Fibroblast of lung (primary cell): ENCODE measurements at regions not wholly inside any gene's neighbourhood (a gene's known extent, or its start where the extent isn't known, plus 50 kb on each side); places are given as distances from the start of the nearest gene placed in this dataset.

Source experiments
- DNase-seq, 2 donors: peaks; one replicate each; pipeline versions ENCODE4 v3.0.0 to v3.0.0-alpha.2; 2010; ENCODE audit warnings: low read depth in 2 of 2
- H2AFZ ChIP-seq: 2 replicates; pipeline ENCODE4 v1.5.1; 2012; ENCODE audit warnings: low read length, control low read depth, inconsistent platforms
- H3K27ac ChIP-seq: 2 replicates; pipeline ENCODE4 v1.5.1; 2011; ENCODE audit warnings: low read length, control low read depth; ENCODE audit not compliant: insufficient read depth
- H3K27me3 ChIP-seq: 2 replicates; pipeline ENCODE4 v1.5.1; 2011; ENCODE audit warnings: mild to moderate bottlenecking, low read length; ENCODE audit not compliant: control insufficient read depth, insufficient read depth
- H3K36me3 ChIP-seq: 2 replicates; pipeline ENCODE4 v1.5.1; 2011; ENCODE audit warnings: low read length; ENCODE audit not compliant: control insufficient read depth, insufficient read depth
- H3K4me1 ChIP-seq: 2 replicates; pipeline ENCODE4 v1.5.1; 2011; ENCODE audit warnings: low read length; ENCODE audit not compliant: control insufficient read depth, insufficient read depth; ENCODE audit errors: extremely low read depth
- H3K4me2 ChIP-seq: 2 replicates; pipeline ENCODE4 v1.5.1; 2011; ENCODE audit warnings: low read length, control low read depth; ENCODE audit not compliant: insufficient read depth; ENCODE audit errors: extremely low read depth
- H3K4me3 ChIP-seq, 4 experiments: fragments of 200-600 bp in 1 of 4; sonication (generic) in 1 of 4; replicated peaks in 1 of 4; 2 replicates each; pipeline ENCODE4 v1.5.1; 2011 to 2016; ENCODE audit warnings: low read length in 4 of 4, low read depth in 3 of 4, mild to moderate bottlenecking in 3 of 4, control low read depth in 2 of 4, inconsistent platforms in 1 of 4, mixed read lengths in 1 of 4; ENCODE audit not compliant: insufficient read depth in 1 of 4; ENCODE audit errors: control extremely low read depth in 1 of 4
- H3K79me2 ChIP-seq: 2 replicates; pipeline ENCODE4 v1.5.1; 2012; ENCODE audit warnings: mild to moderate bottlenecking, low read length, inconsistent platforms; ENCODE audit not compliant: control insufficient read depth, insufficient read depth
- H3K9ac ChIP-seq: 2 replicates; pipeline ENCODE4 v1.5.1; 2011; ENCODE audit warnings: mild to moderate bottlenecking, low read length, control low read depth; ENCODE audit not compliant: insufficient read depth
- H3K9me3 ChIP-seq: 2 replicates; pipeline ENCODE4 v1.5.1; 2012; ENCODE audit warnings: low read depth, low read length; ENCODE audit not compliant: control insufficient read depth, insufficient read depth
- H4K20me1 ChIP-seq: 2 replicates; pipeline ENCODE4 v1.5.1; 2011; ENCODE audit warnings: low read length; ENCODE audit not compliant: control insufficient read depth, insufficient read depth; ENCODE audit errors: extremely low read depth
- CTCF ChIP-seq, 2 donors: IDR thresholded peaks in 1 of 2; conservative IDR thresholded peaks in 1 of 2; 1 replicate in 1 of 2; 2 replicates in 1 of 2; pipeline ENCODE4 v1.5.1; 2011 to 2012; ENCODE audit warnings: low read length in 2 of 2, control low read depth in 1 of 2, inconsistent platforms in 1 of 2, low read depth in 1 of 2, mild to moderate bottlenecking in 1 of 2
- EZH2 ChIP-seq: IDR thresholded peaks from 2 replicates; pipeline ENCODE4 v1.5.1; 2012; ENCODE audit warnings: low read length, control low read depth, mild to moderate bottlenecking; ENCODE audit errors: missing control alignments

DNA sequence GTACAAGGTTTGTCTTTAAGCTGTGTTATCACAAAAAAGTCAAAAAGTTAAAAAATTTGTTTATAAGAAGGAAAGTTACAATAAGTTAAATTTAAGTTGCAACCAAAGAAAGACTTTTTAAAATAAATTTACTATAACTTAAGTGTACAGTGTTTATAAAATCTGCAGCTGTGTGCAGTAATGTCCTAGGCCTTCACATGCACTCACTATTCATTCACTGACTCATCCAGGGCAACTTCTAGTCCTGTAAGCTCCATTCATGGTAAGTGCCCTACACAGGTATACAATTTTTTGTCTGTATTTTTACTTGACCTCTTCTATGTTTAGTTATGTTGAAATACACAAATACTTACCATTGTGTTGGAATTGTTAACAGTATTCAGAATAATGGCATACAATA lies 667.9 kb upstream of the SLITRK5 start:
- TF ChIP-seq CTCF (conservative IDR thresholded peaks at IDR 0.05 in 1 of 2, IDR thresholded peaks at IDR 0.05 in 1 of 2; ENCODE audit: low read depth in 1 of 2, low read length in 2 of 2) (no peak), EZH2 (no peak)
- H4K20me1 ChIP-seq = no peaks in the 10 kb centered on the region
- H3K27me3 ChIP-seq = no peaks in the 10 kb centered on the region
- DNase-seq = peak in 1 of 2 donors; percentile 28
- H3K79me2 ChIP-seq = no peaks in the 10 kb centered on the region
- H3K36me3 ChIP-seq = no peaks in the 10 kb centered on the region
- H3K9me3 ChIP-seq = no peaks in the 10 kb centered on the region
- H3K9ac ChIP-seq = no peak overlapping the region
- no peak overlapping the region for H3K27ac ChIP-seq
- H3K4me2 ChIP-seq = no peak overlapping the region
- no peak overlapping the region for H2AFZ ChIP-seq
- no peak overlapping the region for H3K4me3 ChIP-seq
- no peaks in the 10 kb centered on the region for H3K4me1 ChIP-seq

DNA sequence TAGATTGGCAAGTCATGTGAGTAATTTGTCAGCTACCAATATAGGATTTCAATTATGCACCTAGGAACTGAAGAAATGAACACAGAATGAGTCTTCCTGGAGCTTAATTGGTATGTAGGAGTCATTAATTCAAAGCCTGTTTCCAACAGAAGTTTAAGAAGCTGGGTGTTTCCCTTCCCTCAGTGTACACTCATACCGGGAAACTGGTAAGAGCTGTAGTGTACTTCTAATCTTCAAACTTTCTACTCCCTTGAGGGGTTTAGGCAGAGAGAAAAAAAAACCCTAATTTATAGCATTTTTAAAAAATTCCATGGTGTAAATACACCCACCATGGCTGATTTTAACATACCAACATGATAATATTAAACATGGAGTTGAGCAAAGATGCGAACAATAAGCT lies 665.7 kb upstream of the SLITRK5 start:
- Histone ChIP-seq H3K9me3 (no peaks in the 10 kb centered on the region), H3K4me3 (no peak overlapping the region), H3K4me2 (no peak overlapping the region)

GRCh38 chr13:87035526-87035925 lies 635.6 kb upstream of the SLITRK5 start:
- H3K79me2 ChIP-seq = no peaks in the 10 kb centered on the region
- no peak for TF ChIP-seq CTCF (conservative IDR thresholded peaks at IDR 0.05 in 1 of 2, IDR thresholded peaks at IDR 0.05 in 1 of 2; ENCODE audit: low read depth in 1 of 2, low read length in 2 of 2)
- TF ChIP-seq EZH2 = no peak
- H3K27me3 ChIP-seq = no peaks in the 10 kb centered on the region
- no peaks in the 10 kb centered on the region for H3K36me3 ChIP-seq
- H3K4me3 ChIP-seq = no peak overlapping the region
- no peak overlapping the region for H2AFZ ChIP-seq
- no peaks in the 10 kb centered on the region for H3K4me1 ChIP-seq
- DNase-seq = no peak
- no peaks in the 10 kb centered on the region for H3K9me3 ChIP-seq
- no peak overlapping the region for H3K4me2 ChIP-seq
- no peak overlapping the region for H3K27ac ChIP-seq
- H4K20me1 ChIP-seq = no peaks in the 10 kb centered on the region
- H3K9ac ChIP-seq = no peak overlapping the region

More for the DNA sequence above, 665.7 kb upstream of the SLITRK5 start:
- Histone ChIP-seq H4K20me1 (no peaks in the 10 kb centered on the region), H3K27ac (no peak overlapping the region), H3K36me3 (no peaks in the 10 kb centered on the region), H3K79me2 (no peaks in the 10 kb centered on the region), H3K9ac (no peak overlapping the region), H3K4me1 (no peaks in the 10 kb centered on the region), H2AFZ (no peak overlapping the region), H3K27me3 (no peaks in the 10 kb centered on the region)
- DNase-seq = no peak
- TF ChIP-seq EZH2 = no peak
- TF ChIP-seq CTCF (conservative IDR thresholded peaks at IDR 0.05 in 1 of 2, IDR thresholded peaks at IDR 0.05 in 1 of 2; ENCODE audit: low read depth in 1 of 2, low read length in 2 of 2) = no peak
